H1 (cell line): ENCODE measurements at regions not wholly inside any gene's neighbourhood (a gene's known extent, or its start where the extent isn't known, plus 50 kb on each side); places are given as distances from the start of the nearest gene placed in this dataset.
"Not testable (repeated sequence)": the region's sequence is repeated elsewhere in the genome, so short reads cannot be mapped to it uniquely, and the experiment has no call there.

Experiments
- CTCF ChIA-PET: fragments of 300-600 bp; sonication (Branson Sonifier 250); formaldehyde crosslinking; loops from one replicate; lab custom pipeline; 2021; ENCODE audit not compliant: partially characterized antibody; lab: Charles Lee
- POLR2A ChIA-PET: fragments of 300-600 bp; sonication (Branson Sonifier 250); formaldehyde crosslinking; loops from one replicate; lab custom pipeline; 2021; ENCODE audit warnings: inconsistent platforms; ENCODE audit not compliant: partially characterized antibody; lab: Charles Lee
- DNase-seq, 2 experiments: peaks; one replicate each; pipeline versions ENCODE4 v3.0.0 to v3.0.0-alpha.2; 2010 to 2022; ENCODE audit warnings: low spot score in 2 of 2, low read depth in 1 of 2, mixed read lengths in 1 of 2
- FAIRE-seq: peaks from 2 replicates; lab custom pipeline; 2011; peaks lifted over from hg19 to GRCh38; lab: Jason Lieb, UNC
- H2AFZ ChIP-seq: 2 replicates; pipeline ENCODE4 v1.8.1; 2012; ENCODE audit warnings: low read length, inconsistent platforms
- H2AK5ac ChIP-seq: 2 replicates; pipeline ENCODE4 v1.6.1; 2013; ENCODE audit warnings: low read depth, low read length
- H2BK120ac ChIP-seq: replicated peaks from 2 replicates; pipeline ENCODE3; 2013; ENCODE audit warnings: low read depth, low read length, inconsistent platforms
- H2BK12ac ChIP-seq: 2 replicates; pipeline ENCODE4 v1.6.1; 2013; ENCODE audit warnings: low read depth, low read length
- H2BK15ac ChIP-seq: 2 replicates; pipeline ENCODE4 v1.6.1; 2013; ENCODE audit warnings: low read length
- H2BK20ac ChIP-seq: 2 replicates; pipeline ENCODE4 v1.6.1; 2013; ENCODE audit warnings: low read length
- H2BK5ac ChIP-seq: 2 replicates; pipeline ENCODE4 v1.6.1; 2013; ENCODE audit warnings: low read depth, low read length
- H3K14ac ChIP-seq: 2 replicates; pipeline ENCODE4 v1.6.1; 2013; ENCODE audit warnings: inconsistent platforms; ENCODE audit not compliant: insufficient read length
- H3K18ac ChIP-seq: 2 replicates; pipeline ENCODE4 v1.6.1; 2013; ENCODE audit warnings: low read length; ENCODE audit errors: extremely low read depth
- H3K23ac ChIP-seq: 2 replicates; pipeline ENCODE4 v1.6.1; 2013; ENCODE audit warnings: inconsistent platforms; ENCODE audit not compliant: insufficient read length
- H3K23me2 ChIP-seq: 2 replicates; pipeline ENCODE4 v1.6.1; 2013; ENCODE audit warnings: low read depth, low read length
- H3K27ac ChIP-seq: 2 replicates; pipeline ENCODE4 v1.6.1; 2011; ENCODE audit warnings: low read depth, low read length, inconsistent platforms
- H3K27me3 ChIP-seq, 4 experiments: replicated peaks in 1 of 4; 1 replicate in 1 of 4; 2 replicates in 3 of 4; pipeline versions ENCODE4 v1.6.1 to v1.8.1; 2011 to 2013; ENCODE audit warnings: low read length in 3 of 4, mild to moderate bottlenecking in 3 of 4, inconsistent platforms in 2 of 4, mixed read lengths in 2 of 4, moderate library complexity in 1 of 4; ENCODE audit not compliant: control insufficient read depth in 3 of 4, insufficient read depth in 3 of 4; ENCODE audit errors: extremely low read depth in 1 of 4
- H3K36me3 ChIP-seq, 4 experiments: 2 replicates each; pipeline versions ENCODE4 v1.6.1 to v1.8.1; 2011 to 2013; ENCODE audit warnings: mild to moderate bottlenecking in 4 of 4, low read length in 3 of 4, moderate library complexity in 2 of 4, control low read depth in 1 of 4, inconsistent platforms in 1 of 4; ENCODE audit not compliant: insufficient read depth in 4 of 4, control insufficient read depth in 2 of 4
- H3K4ac ChIP-seq: replicated peaks from 2 replicates; pipeline ENCODE3; 2013; ENCODE audit warnings: low read length, low read depth, mixed read lengths, inconsistent platforms; ENCODE audit not compliant: insufficient read length
- H3K4me1 ChIP-seq, 4 experiments: replicated peaks in 1 of 4; 1 replicate in 1 of 4; 2 replicates in 3 of 4; pipeline versions ENCODE4 v1.6.1 to v1.8.1; 2011 to 2013; ENCODE audit warnings: low read length in 3 of 4, inconsistent platforms in 2 of 4, mixed read lengths in 1 of 4; ENCODE audit not compliant: insufficient read depth in 4 of 4, control insufficient read depth in 3 of 4
- H3K4me2 ChIP-seq, 2 experiments: 2 replicates each; pipeline versions ENCODE4 v1.6.1 to v1.8.1; 2011 to 2013; ENCODE audit warnings: low read depth in 2 of 2, low read length in 2 of 2, control low read depth in 1 of 2, inconsistent platforms in 1 of 2, mild to moderate bottlenecking in 1 of 2; ENCODE audit not compliant: insufficient read depth in 1 of 2
- H3K4me3 ChIP-seq, 4 experiments: fragments of 200-600, 300-600 bp in 1 of 4; sonication (generic), shearing (Covaris generic), sonication (Bioruptor Twin) in 1 of 4; 2 replicates each; pipeline versions ENCODE4 v1.5.1 to v1.8.1; 2011 to 2016; ENCODE audit warnings: low read length in 4 of 4, low read depth in 3 of 4, control low read depth in 2 of 4, inconsistent platforms in 2 of 4, mild to moderate bottlenecking in 2 of 4, mixed read lengths in 1 of 4, moderate library complexity in 1 of 4; ENCODE audit not compliant: insufficient read depth in 2 of 4; ENCODE audit errors: extremely low read depth in 1 of 4
- H3K56ac ChIP-seq: replicated peaks from 2 replicates; pipeline ENCODE3; 2013; ENCODE audit warnings: low read depth, mild to moderate bottlenecking, mixed read lengths, low read length, inconsistent platforms; ENCODE audit not compliant: insufficient read length
- H3K79me1 ChIP-seq: 2 replicates; pipeline ENCODE4 v1.6.1; 2013; ENCODE audit warnings: low read depth, low read length, control low read depth
- H3K79me2 ChIP-seq, 2 experiments: 2 replicates each; pipeline versions ENCODE4 v1.6.1 to v1.8.1; 2012 to 2013; ENCODE audit warnings: low read length in 2 of 2, mild to moderate bottlenecking in 2 of 2, inconsistent platforms in 1 of 2; ENCODE audit not compliant: insufficient read depth in 2 of 2, control insufficient read depth in 1 of 2
- H3K9ac ChIP-seq, 4 experiments: replicated peaks in 1 of 4; 1 replicate in 1 of 4; 2 replicates in 3 of 4; pipeline versions ENCODE4 v1.6.1 to v1.8.1; 2011 to 2013; ENCODE audit warnings: low read depth in 3 of 4, low read length in 3 of 4, control low read depth in 2 of 4, mild to moderate bottlenecking in 2 of 4, moderate library complexity in 2 of 4, inconsistent platforms in 1 of 4; ENCODE audit errors: extremely low read depth in 1 of 4
- H3K9me3 ChIP-seq, 2 experiments: 2 replicates each; pipeline versions ENCODE4 v1.6.1 to v1.8.1; 2012 to 2013; ENCODE audit warnings: mild to moderate bottlenecking in 2 of 2, moderate library complexity in 2 of 2, control low read depth in 1 of 2, inconsistent platforms in 1 of 2, low read depth in 1 of 2, low read length in 1 of 2, mixed read lengths in 1 of 2; ENCODE audit not compliant: insufficient read depth in 2 of 2
- H4K20me1 ChIP-seq, 2 experiments: replicated peaks in 1 of 2; 2 replicates each; pipeline versions ENCODE3 to v1.8.1; 2011 to 2013; ENCODE audit warnings: inconsistent platforms in 2 of 2, low read length in 2 of 2, mild to moderate bottlenecking in 1 of 2; ENCODE audit not compliant: insufficient read depth in 2 of 2, control insufficient read depth in 1 of 2
- H4K5ac ChIP-seq: 2 replicates; pipeline ENCODE4 v1.6.1; 2013; ENCODE audit warnings: low read length, low read depth, mixed read lengths, inconsistent platforms; ENCODE audit not compliant: insufficient read length
- H4K8ac ChIP-seq: 2 replicates; pipeline ENCODE4 v1.8.0; 2013; ENCODE audit warnings: mild to moderate bottlenecking, moderate library complexity, low read length, inconsistent platforms; ENCODE audit not compliant: insufficient read depth; ENCODE audit errors: extremely low read depth
- H4K91ac ChIP-seq: replicated peaks from 2 replicates; pipeline ENCODE3; 2013; ENCODE audit warnings: low read length, mixed read lengths, inconsistent platforms; ENCODE audit not compliant: insufficient read length
- KDM1A ChIP-seq: fragments of 200-600, 300-600 bp; sonication (generic); IDR thresholded peaks from 2 replicates; pipeline ENCODE4 v1.7.1; 2016; ENCODE audit warnings: mild to moderate bottlenecking, low read length, borderline replicate concordance
- SAP30 ChIP-seq: fragments of 300-600 bp; sonication (generic); IDR thresholded peaks from 2 replicates; pipeline ENCODE4 v1.7.1; 2012; ENCODE audit warnings: low read length, moderate library complexity, mild to moderate bottlenecking, inconsistent platforms; ENCODE audit not compliant: insufficient read depth, insufficient replicate concordance
- WGBS, 2 experiments: shearing (Covaris generic) in 1 of 2; methylation state at CpG; one replicate each; pipeline versions ENCODE4 v1.1.6 to v1.1.7; 2013 to 2015; ENCODE audit warnings: low lambda C conversion rate in 2 of 2, mixed read lengths in 2 of 2, inconsistent platforms in 1 of 2, low coverage in 1 of 2, missing lambda C conversion rate in 1 of 2; ENCODE audit not compliant: insufficient replicate concordance in 2 of 2, insufficient coverage in 1 of 2, insufficient read length in 1 of 2; ENCODE audit errors: extremely low coverage in 1 of 2, missing lambda C conversion rate in 1 of 2; 5-methylcytosine and 5-hydroxymethylcytosine counted together

DNA sequence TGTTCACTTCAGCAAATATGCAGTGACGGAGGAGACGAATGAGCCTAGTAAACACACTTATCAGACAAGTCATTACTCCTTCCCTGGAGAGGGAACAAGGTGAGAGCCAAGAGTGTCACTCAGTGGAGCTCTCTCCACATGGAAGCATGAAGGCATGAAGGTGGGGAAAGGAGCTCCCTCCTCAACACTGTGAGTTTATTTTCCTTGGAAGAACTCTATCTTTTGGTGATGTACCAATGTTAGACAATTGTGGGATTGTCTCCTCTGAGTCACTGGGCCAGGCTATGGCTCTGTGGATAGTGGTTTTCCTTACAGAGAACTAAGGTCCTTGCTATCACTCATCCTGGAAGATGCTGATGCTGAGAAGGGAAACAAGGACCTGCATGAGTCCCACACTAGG, 200.2 kb downstream of the CPEB2 start:
- Histone ChIP-seq H2BK5ac (no peak overlapping the region), H3K79me1 (no peaks in the 10 kb centered on the region), H3K9me3 (peaks cover 8 to 11% of the 10 kb centered on the region in 2 experiments), H2AFZ (no peak overlapping the region), H4K20me1 (no peaks in the 10 kb centered on the region), H4K91ac (no peak overlapping the region), H3K36me3 (no peaks in the 10 kb centered on the region), H3K4me2 (no peak overlapping the region), H2BK12ac (no peak overlapping the region), H3K56ac (no peak overlapping the region), H3K79me2 (no peaks in the 10 kb centered on the region), H3K4me3 (no peak overlapping the region), H4K8ac (no peak overlapping the region), H4K5ac (no peak overlapping the region), H3K23ac (no peak overlapping the region), H3K27ac (no peak overlapping the region), H3K9ac (no peak overlapping the region), H2BK15ac (no peak overlapping the region), H2AK5ac (no peak overlapping the region), H3K27me3 (no peaks in the 10 kb centered on the region), H3K4me1 (peaks cover 0 to 5% (median 4%) of the 10 kb centered on the region in 4 experiments; a peak in 4 of 7 replicates), H3K4ac (no peak overlapping the region), H3K23me2 (no peaks in the 10 kb centered on the region), H3K18ac (no peak overlapping the region), H3K14ac (no peak overlapping the region), H2BK20ac (no peak overlapping the region), H2BK120ac (no peak overlapping the region)
- POLR2A ChIA-PET: no interaction called here
- FAIRE-seq: no peak
- 100% methylated on average over 2 of the region's 2 CpGs; no CpG with 5 or more reads in 1 of the 2 experiments for WGBS, 2 experiments
- CTCF ChIA-PET: interaction anchor here (0.6 to 0.9 kb wide), 2 partner anchors 18 to 35 kb away, joined by 3 read pairs; no protein-coding TSS in a partner anchor
- no peak for DNase-seq
- TF ChIP-seq SAP30 (no peak), KDM1A (no peak)

DNA sequence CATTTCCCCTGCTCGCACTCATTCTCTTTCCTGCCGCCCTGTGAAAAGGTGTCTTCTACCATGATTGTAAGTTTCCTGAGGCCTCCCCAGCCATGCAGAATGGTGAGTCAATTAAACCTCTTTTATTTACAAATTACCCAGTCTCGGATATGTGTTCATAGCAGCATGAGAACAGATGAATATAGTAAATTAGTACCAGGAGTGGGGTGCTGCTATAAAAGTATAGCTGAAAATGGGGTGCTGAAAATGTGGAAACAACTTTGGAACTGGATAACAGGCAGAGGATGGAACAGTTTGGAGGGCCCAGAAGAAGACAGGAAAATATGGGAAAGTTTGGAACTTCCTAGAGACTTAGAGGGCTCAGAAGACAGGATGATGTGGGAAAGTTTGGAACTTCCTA, 204.2 kb downstream of the CPEB2 start:
- H3K56ac ChIP-seq, H3K14ac ChIP-seq, H3K79me2 ChIP-seq, DNase-seq, CTCF ChIA-PET, H3K9ac ChIP-seq, H4K20me1 ChIP-seq, H2BK20ac ChIP-seq, H2AFZ ChIP-seq, H4K8ac ChIP-seq, H3K4me3 ChIP-seq, H2AK5ac ChIP-seq, H4K5ac ChIP-seq, H3K27me3 ChIP-seq, H3K23ac ChIP-seq, H3K79me1 ChIP-seq, H3K4me2 ChIP-seq, H2BK5ac ChIP-seq, H3K23me2 ChIP-seq, H3K36me3 ChIP-seq, FAIRE-seq, H3K4ac ChIP-seq, H2BK12ac ChIP-seq, H3K18ac ChIP-seq, H2BK15ac ChIP-seq, H3K4me1 ChIP-seq, H4K91ac ChIP-seq, H2BK120ac ChIP-seq, H3K27ac ChIP-seq, POLR2A ChIA-PET: not testable (repeated sequence)
- peaks cover 12 to 14% of the 10 kb centered on the region in 2 experiments for H3K9me3 ChIP-seq
- WGBS, 2 experiments: 54% methylated on average over 3 of the region's 3 CpGs; no CpG with 5 or more reads in 1 of the 2 experiments
